ENCODE measurements at regions not wholly inside any gene's neighbourhood (a gene's known extent, or its start where the extent isn't known, plus 50 kb on each side); places are given as distances from the start of the nearest gene placed in this dataset.

DNA sequence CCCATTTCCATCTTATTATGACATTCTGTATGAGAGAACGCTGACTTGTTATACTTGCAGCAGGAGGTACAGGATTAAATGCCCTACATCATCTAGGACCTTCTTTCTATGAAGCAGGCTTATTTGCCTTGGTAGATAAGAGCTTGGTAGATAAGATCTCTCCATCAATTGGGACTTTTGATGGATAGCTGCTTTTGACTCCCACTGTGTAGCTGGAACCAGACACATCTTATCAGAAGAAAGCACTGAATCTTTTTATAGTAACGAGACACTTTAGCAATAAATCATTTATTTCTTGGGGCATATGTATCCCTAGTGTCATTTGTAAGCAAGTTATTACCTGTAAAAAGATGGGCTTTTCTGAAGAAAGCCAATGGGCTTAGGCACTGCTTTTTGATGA lies 613.9 kb downstream of the TECRL start:
- TF ChIP-seq, protein P1, sequence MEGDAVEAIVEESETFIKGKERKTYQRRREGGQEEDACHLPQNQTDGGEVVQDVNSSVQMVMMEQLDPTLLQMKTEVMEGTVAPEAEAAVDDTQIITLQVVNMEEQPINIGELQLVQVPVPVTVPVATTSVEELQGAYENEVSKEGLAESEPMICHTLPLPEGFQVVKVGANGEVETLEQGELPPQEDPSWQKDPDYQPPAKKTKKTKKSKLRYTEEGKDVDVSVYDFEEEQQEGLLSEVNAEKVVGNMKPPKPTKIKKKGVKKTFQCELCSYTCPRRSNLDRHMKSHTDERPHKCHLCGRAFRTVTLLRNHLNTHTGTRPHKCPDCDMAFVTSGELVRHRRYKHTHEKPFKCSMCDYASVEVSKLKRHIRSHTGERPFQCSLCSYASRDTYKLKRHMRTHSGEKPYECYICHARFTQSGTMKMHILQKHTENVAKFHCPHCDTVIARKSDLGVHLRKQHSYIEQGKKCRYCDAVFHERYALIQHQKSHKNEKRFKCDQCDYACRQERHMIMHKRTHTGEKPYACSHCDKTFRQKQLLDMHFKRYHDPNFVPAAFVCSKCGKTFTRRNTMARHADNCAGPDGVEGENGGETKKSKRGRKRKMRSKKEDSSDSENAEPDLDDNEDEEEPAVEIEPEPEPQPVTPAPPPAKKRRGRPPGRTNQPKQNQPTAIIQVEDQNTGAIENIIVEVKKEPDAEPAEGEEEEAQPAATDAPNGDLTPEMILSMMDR (IDR thresholded peaks at IDR 0.05) = no peak
- no peak for TF ChIP-seq POLR2A (IDR thresholded peaks at IDR 0.05)

Data from ovary (tissue), 3 donors.